Fibroblast of pulmonary artery (primary cell): ENCODE measurements at regions not wholly inside any gene's neighbourhood (a gene's known extent, or its start where the extent isn't known, plus 50 kb on each side); places are given as distances from the start of the nearest gene placed in this dataset.

Experiments
- DNase-seq: peaks from one replicate; pipeline ENCODE4 v3.0.0-alpha.2; 2010; ENCODE audit warnings: low read depth
- H3K4me3 ChIP-seq: replicated peaks from 2 replicates; pipeline ENCODE4 v1.5.1; 2011; ENCODE audit warnings: low read depth, mild to moderate bottlenecking, control low read depth, low read length, moderate library complexity
- TF ChIP-seq, protein P1 (sequence below): IDR thresholded peaks from 2 replicates; pipeline ENCODE4 v1.5.1; 2011; ENCODE audit warnings: mild to moderate bottlenecking, control low read depth, low read length, inconsistent platforms; ENCODE audit errors: missing control alignments

DNA sequence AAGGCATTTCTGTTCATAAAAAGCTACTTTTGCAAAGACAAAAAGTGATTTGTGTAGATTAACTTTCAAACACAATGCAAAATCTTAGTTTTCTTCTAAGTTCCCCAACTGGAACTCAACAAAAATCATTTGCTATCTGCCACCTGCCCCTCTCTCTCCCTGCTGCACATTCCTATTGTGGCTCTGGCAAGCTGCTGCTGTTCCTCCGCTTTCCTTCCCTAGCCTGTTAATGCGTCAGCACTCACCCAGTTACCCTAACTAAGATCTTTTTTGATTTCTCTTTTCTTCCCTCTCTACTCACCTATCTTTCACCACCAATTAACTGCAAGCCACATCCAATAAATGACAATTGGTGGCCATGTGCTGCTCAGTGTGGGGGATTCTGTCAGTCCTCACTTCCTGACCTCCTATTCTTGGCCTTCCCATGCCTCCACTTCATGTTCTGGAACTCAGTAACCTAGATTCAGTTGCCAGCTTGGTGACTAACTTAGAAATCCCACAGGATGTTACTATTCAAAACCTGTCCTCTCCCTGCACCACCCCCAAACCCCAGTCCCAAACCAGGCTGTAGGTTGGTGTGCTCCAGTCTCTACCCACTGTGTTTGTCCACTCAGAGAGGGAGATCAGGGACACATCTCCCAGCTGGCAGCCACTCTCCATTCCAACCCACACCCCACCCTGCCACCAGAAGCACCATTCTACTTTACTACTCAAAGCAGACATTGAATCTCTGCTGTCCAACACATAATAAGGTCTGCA lies 140.2 kb upstream of the CTTNBP2 start:
- DNase-seq = no peak
- TF ChIP-seq, protein P1, sequence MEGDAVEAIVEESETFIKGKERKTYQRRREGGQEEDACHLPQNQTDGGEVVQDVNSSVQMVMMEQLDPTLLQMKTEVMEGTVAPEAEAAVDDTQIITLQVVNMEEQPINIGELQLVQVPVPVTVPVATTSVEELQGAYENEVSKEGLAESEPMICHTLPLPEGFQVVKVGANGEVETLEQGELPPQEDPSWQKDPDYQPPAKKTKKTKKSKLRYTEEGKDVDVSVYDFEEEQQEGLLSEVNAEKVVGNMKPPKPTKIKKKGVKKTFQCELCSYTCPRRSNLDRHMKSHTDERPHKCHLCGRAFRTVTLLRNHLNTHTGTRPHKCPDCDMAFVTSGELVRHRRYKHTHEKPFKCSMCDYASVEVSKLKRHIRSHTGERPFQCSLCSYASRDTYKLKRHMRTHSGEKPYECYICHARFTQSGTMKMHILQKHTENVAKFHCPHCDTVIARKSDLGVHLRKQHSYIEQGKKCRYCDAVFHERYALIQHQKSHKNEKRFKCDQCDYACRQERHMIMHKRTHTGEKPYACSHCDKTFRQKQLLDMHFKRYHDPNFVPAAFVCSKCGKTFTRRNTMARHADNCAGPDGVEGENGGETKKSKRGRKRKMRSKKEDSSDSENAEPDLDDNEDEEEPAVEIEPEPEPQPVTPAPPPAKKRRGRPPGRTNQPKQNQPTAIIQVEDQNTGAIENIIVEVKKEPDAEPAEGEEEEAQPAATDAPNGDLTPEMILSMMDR = no peak
- H3K4me3 ChIP-seq = no peak overlapping the region

GRCh38 chr7:118022546-118022945 lies 149.3 kb upstream of the CTTNBP2 start:
- no peak overlapping the region for H3K4me3 ChIP-seq
- TF ChIP-seq, protein P1 = no peak
- DNase-seq = no peak

DNA sequence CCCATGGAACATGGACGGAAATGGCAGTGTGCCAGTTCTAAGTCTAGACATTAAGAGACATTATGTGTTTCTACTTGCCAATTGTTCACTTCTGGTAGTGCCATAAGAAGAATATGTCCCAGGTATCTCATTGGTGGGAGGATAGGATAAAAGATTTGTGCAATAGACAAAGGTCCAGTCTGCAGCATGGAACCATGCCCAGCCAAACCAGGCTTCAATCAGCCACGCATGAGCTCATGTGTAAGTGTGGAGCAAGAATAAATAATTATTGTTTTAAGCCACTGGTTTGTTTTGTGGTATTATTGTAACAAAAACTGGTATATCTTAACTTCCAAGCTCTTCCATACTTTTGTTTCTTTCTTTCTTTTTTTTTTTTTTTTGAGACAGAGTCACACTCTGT lies 153.6 kb upstream of the CTTNBP2 start:
- DNase-seq = no peak
- TF ChIP-seq, protein P1 = no peak
- no peak overlapping the region for H3K4me3 ChIP-seq

GRCh38 chr7:118028226-118028625 lies 155.0 kb upstream of the CTTNBP2 start:
- H3K4me3 ChIP-seq = no peak overlapping the region
- no peak for DNase-seq
- TF ChIP-seq, protein P1 = no peak

- no peak for DNase-seq
- TF ChIP-seq, protein P1 = no peak
Measured at GRCh38 chr7:118029826-118030422, 154.0 kb upstream of the LSM8 start.

DNA sequence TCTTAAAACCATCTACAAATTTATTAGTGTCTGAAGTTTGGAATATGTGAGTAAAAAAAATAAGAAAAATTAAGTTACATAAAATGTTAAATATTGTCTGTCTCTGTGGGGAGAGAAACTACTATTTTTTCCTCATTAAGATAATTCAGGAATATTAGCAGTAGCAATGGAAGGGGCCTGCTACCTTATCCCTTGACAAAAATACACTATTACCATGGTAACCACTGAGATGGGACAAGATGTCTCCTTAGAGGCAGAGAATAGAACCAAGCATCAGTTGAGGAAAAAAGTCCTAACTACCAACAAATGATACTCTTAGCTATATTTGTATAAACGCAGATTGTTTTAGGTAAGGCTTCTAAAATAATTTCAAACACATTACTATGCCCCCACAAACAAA lies 150.7 kb upstream of the LSM8 start:
- DNase-seq = no peak
- TF ChIP-seq, protein P1 = no peak
- no peak overlapping the region for H3K4me3 ChIP-seq

More at GRCh38 chr7:118029826-118030422, 154.0 kb upstream of the LSM8 start:
- no peak overlapping the region for H3K4me3 ChIP-seq
